Daoy (cell line): ENCODE measurements at regions not wholly inside any gene's neighbourhood (a gene's known extent, or its start where the extent isn't known, plus 50 kb on each side); places are given as distances from the start of the nearest gene placed in this dataset.
A peak's percentile ranks its signal among the peaks of the same experiment; 100 is the strongest.

Experiments used
- DNase-seq: peaks from one replicate; pipeline ENCODE4 v3.0.0-alpha.2; 2015; ENCODE audit warnings: low read depth

- DNase-seq = no peak
Measured at GRCh38 chr7:13139436-13139835, 452.0 kb downstream of the ARL4A start.

GRCh38 chr7:13144673-13145072 lies 457.2 kb downstream of the ARL4A start:
- no peak for DNase-seq

- DNase-seq = no peak
Measured at GRCh38 chr7:13148548-13148947, 461.1 kb downstream of the ARL4A start.

DNA sequence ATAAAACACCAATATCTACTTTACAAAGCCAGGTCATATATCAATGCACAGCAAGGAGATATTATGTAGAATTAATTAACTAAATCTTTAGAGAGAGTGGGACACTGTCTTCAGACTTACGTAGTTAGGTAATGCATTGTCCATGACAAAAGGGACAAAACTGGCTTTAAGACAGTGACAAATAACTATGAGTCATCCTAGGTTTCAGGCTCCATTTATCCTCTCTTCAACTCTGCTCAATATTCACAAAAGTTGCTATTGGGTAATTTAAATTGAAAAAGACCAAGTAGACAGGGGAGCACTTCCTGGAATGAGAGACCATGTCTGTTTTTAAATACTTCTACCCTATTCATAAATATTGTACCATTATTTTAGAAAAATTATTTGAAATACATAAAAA lies 464.5 kb downstream of the ARL4A start:
- no peak for DNase-seq

DNA sequence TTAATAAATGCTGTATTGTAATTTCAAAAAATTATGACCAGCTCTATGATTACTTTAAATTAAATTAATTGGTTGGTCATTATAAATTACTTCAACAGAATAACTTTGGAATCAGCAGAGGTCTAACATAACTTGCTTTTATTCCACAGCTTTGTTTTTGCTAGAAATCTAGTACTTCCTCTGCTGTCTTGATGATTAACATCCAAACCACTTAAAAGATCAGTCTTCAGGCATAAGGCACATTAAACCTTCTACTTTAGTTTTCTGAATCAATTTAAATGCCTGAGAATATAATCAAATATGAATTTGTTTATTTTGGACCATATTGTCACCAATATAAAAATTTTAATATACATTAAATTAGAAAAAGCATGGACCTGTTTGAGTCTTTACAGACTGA lies 465.3 kb downstream of the ARL4A start:
- DNase-seq = no peak

GRCh38 chr7:13153266-13153665 lies 465.8 kb downstream of the ARL4A start:
- DNase-seq = no peak

DNA sequence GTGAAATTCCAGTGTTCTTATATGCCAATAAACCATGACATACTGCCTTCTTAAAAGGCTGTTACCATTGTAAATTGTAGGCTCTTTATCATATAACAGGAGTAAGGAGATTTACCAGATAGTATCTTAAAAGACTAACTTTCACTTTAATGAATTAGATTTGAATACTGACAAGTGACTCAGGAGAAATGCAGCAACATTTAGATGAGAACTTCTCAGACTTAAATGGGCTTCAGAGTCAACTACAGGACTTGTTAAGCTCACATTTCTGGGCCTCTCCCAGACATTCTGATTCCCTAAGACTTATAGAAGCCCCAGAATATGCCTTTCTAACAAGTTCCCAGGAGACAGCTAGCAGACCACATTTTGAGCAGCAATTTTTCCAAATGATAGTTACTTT lies 466.3 kb downstream of the ARL4A start:
- DNase-seq = no peak

DNA sequence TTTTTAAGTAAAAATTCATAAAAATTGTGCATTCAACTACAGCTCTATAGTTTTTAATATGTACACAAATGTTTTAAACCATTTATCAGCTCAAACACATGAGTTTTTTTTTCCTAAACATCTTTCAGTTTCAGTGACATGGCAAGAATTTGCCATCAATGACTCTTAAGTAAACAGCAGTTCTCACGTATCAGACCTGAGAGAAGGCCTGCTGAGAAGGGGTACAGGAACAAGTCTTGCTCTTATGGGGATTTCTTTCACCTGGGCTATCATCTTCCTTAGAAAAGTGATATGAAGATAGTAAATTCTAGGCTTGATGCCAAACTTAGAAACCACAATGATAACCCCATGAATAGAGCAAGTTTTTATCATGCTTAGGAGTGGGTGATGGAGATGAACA lies 467.8 kb downstream of the ARL4A start:
- DNase-seq = no peak

- DNase-seq = no peak
Measured at GRCh38 chr7:13159003-13159402, 471.6 kb downstream of the ARL4A start.

DNA sequence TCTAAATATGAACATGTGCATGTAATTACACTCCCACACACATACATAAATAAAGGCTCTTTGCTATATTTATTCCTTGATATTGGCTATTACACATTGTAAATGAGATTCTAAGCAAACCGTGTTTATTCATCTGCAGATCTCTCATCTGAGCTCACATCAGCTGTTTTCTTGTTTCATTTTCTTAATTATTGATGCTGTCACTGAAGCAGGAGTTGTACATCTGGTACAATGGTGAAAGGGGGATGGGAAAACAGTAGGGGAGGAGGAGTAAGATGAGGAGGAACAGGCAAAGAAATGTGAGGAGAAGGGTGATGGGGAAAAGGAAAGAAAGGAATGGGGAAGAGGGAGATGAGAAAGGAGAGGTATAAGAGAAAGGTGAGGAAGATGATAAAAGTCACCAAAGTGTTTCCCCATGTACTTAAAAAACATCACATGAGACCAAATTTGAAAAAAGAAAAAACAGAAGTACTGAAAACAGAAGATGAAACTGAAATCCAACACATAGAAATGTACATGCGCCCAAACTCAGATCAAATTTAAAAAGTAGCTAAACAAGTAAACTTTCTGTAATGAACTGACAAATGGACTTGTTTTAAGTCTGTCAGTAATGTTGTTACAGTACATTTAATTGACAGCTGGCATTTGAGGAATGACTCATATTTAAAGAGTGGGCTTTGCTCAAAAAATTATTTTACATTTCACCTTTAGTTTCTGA lies 472.2 kb downstream of the ARL4A start:
- DNase-seq = no peak

GRCh38 chr7:13161125-13161524 lies 473.7 kb downstream of the ARL4A start:
- no peak for DNase-seq

GRCh38 chr7:13165854-13166253 lies 478.4 kb downstream of the ARL4A start:
- no peak for DNase-seq

DNA sequence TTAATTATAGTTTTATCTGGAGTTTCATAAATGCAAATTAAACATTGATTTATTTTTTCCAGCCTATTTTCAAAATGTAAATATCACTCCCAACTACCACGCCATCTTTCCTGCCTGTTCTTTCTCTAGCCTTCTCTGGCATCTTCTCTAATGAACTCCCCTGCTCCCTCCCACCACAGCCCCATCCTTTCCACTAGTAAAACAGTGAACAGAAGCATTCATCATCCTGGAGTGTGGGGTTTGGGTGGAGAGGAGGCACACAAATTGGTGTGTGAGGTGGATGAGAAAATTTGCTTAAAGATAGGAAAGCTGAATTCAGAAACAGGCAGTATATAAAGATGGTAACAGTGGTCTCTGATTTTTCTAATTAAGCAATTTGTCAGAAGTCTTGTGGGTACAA lies 479.4 kb downstream of the ARL4A start:
- DNase-seq = no peak

DNA sequence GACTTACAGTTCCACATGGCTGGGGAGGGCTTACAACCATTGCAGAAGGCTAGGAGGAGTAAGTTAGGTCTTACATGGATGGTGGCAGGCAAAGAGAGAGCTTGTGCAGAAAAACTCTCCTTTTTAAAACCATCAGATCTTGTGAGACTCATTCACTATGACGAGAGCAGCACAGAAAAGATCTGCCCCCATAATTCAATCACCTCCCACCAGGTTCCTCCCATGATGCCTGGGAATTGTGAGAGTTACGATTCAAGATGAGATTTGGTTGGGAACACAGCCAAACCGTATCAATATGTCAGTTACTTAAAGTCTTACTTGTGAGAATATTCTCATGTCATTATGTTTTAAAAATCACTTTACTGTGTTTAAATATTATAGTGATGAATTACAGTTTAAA lies 481.9 kb downstream of the ARL4A start:
- no peak for DNase-seq

DNA sequence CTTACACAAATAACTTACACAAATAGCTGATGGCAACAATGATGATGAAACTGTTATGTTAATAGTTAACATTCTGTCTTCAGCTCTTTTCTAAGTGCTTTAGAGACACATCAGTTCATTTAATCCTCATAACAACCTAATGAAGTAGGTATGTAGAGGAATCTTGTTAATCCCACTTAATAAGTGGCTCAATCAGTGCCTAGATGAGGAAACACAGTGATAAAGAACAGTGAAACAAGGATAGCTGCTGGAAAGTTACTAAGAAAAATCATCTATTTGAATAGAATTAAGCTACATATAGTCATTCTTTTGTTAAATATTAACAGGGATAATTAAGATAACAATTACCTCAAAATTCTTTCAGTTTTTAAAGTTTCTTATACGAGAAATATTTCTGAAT lies 487.6 kb downstream of the ARL4A start:
- DNase-seq = no peak

DNA sequence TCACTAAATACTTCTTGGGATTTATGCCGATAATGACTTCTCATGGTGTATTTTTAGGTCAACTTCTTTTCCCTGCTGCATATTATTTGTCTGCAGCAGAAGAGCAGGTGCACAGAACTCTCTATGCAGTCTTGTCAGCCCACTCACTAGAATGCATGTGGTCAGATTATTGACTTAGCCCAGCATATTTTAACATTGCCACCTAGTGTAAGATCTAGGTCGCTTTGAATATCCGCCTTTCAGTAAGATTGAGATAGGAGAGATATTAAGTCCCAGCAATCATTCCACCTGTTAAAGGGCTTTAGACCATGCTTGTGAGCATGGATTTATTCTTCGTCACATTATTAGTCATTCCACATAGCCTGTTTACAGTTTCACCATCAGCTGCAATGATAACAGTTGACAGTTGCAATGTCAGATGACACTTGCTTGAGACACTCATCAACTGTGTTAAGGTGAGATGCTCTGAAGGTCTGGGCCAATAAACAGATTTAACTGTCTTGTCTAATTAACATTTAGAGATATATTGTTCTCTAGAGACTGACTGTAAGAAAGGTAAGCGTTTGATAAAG lies 491.7 kb downstream of the ARL4A start:
- DNase-seq = no peak

- no peak for DNase-seq
Measured at GRCh38 chr7:13179775-13180523, 492.5 kb downstream of the ARL4A start.

- DNase-seq = peak; percentile 10
Measured at GRCh38 chr7:13181216-13181615, 493.8 kb downstream of the ARL4A start.

DNA sequence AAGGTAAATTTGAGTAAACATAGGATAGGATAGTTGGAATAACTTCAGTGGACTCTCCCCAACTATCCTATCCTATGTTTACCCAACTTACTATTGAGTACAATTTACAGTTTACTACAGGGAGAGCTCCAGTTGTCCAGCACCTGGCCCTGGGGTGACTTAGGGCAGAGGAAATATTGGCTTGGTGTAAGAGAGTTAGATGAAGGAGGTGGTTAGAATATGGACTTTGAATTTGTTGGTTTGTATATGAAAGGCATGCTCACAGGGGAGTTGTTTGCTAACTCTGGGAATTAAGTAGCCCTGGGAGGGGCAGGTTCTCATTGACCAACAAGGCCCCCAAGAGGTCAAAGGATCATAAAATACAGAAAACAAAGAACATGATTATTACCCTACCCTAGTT lies 497.7 kb downstream of the ARL4A start:
- DNase-seq = no peak

- no peak for DNase-seq
Measured at GRCh38 chr7:13188236-13188805, 500.9 kb downstream of the ARL4A start.

DNA sequence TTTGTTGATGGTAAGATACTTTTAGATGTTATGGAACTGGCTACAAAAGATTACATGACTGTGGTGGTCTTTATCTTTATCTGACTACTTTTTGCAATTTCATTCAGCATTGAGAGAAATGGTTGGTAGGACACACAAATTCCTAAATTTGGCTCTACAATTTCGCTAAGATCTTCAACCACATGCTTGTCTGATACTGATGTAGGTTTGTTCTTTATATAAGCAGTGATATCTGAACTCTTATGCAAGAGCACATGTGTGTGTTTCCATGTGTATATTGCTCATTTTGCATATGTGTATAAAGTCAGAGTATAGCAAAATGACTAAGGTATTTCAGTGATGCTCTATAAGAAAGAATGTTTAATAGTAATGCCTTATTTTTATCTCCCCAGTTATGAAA lies 501.5 kb downstream of the ARL4A start:
- no peak for DNase-seq

- DNase-seq = no peak
Measured at GRCh38 chr7:13189668-13190067, 502.2 kb downstream of the ARL4A start.

DNA sequence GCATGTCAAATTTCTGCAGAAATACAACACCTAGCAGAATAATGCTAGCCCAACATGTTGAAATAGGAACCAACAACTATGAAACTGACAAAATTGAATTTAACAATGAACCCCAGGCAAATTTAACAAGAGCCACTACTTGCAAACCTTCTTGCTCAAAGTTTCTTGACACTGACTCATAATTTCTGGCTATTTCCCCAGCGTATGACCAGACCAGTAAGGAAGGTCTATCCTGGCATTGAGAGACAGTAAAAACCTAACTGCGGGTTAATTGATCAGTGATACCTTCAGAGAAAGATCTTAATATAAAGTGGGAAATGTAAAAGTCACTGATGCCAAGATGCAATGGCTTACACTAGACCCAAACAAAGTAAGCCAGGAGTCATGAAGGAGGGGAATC lies 510.1 kb downstream of the ARL4A start:
- peak; percentile 7 for DNase-seq
